Activated CD4-positive, alpha-beta T cell treated with anti-CD3 and anti-CD28 coated beads, Interleukin-2, amount 50 U/mL, for 48 hours (primary cell): ENCODE measurements at regions not wholly inside any gene's neighbourhood (a gene's known extent, or its start where the extent isn't known, plus 50 kb on each side); places are given as distances from the start of the nearest gene placed in this dataset.
"Not testable (repeated sequence)": the region's sequence is repeated elsewhere in the genome, so short reads cannot be mapped to it uniquely, and the experiment has no call there.

ENCODE experiments used
- DNase-seq, 2 experiments: peaks; one replicate each; pipeline ENCODE4 v3.0.0-alpha.2; 2020

- no peak for DNase-seq
These were observed 615.1 kb downstream of the CDH8 start for GRCh38 chr16:61421111-61421510.

- no peak for DNase-seq
These were observed 616.4 kb downstream of the CDH8 start for GRCh38 chr16:61419791-61420190.

GRCh38 chr16:61418802-61419201, 617.4 kb downstream of the CDH8 start:
- not testable (repeated sequence) for DNase-seq

GRCh38 chr16:61415126-61415525, 621.1 kb downstream of the CDH8 start:
- DNase-seq = no peak

GRCh38 chr16:61413021-61413420, 623.2 kb downstream of the CDH8 start:
- DNase-seq = no peak

GRCh38 chr16:61412562-61412961, 623.7 kb downstream of the CDH8 start:
- no peak for DNase-seq

- DNase-seq = no peak
These were observed 626.6 kb downstream of the CDH8 start for GRCh38 chr16:61409604-61410003.

GRCh38 chr16:61403386-61403785, 632.9 kb downstream of the CDH8 start:
- DNase-seq = no peak

GRCh38 chr16:61391896-61392295, 644.3 kb downstream of the CDH8 start:
- DNase-seq = no peak

- DNase-seq = no peak
These were observed 645.1 kb downstream of the CDH8 start for GRCh38 chr16:61390965-61391637.

GRCh38 chr16:61385392-61386071, 650.7 kb downstream of the CDH8 start:
- DNase-seq = no peak

- no peak for DNase-seq
These were observed 653.8 kb downstream of the CDH8 start for GRCh38 chr16:61382435-61382834.

- DNase-seq = no peak
These were observed 656.9 kb downstream of the CDH8 start for GRCh38 chr16:61379311-61379710.

GRCh38 chr16:61374071-61374470, 662.2 kb downstream of the CDH8 start:
- no peak for DNase-seq

- no peak for DNase-seq
These were observed 664.4 kb downstream of the CDH8 start for GRCh38 chr16:61371881-61372280.

- no peak for DNase-seq
These were observed 664.9 kb downstream of the CDH8 start for GRCh38 chr16:61371388-61371787.

- no peak for DNase-seq
These were observed 665.7 kb downstream of the CDH8 start for GRCh38 chr16:61370564-61370963.

- no peak for DNase-seq
These were observed 670.2 kb downstream of the CDH8 start for GRCh38 chr16:61366006-61366405.

GRCh38 chr16:61364990-61365389, 671.2 kb downstream of the CDH8 start:
- DNase-seq = no peak

- no peak for DNase-seq
These were observed 673.7 kb downstream of the CDH8 start for GRCh38 chr16:61362585-61362984.

- no peak for DNase-seq
These were observed 691.4 kb downstream of the CDH8 start for GRCh38 chr16:61344791-61345190.

GRCh38 chr16:61332461-61332860, 703.8 kb downstream of the CDH8 start:
- no peak for DNase-seq

- no peak for DNase-seq
These were observed 712.2 kb downstream of the CDH8 start for GRCh38 chr16:61324044-61324443.

- no peak for DNase-seq
These were observed 712.8 kb downstream of the CDH8 start for GRCh38 chr16:61323456-61323855.

- DNase-seq = no peak
These were observed 715.4 kb downstream of the CDH8 start for GRCh38 chr16:61320791-61321190.
